SU-DHL-6 (cell line): ENCODE measurements at regions not wholly inside any gene's neighbourhood (a gene's known extent, or its start where the extent isn't known, plus 50 kb on each side); places are given as distances from the start of the nearest gene placed in this dataset.

Experiments used
- H2AFZ ChIP-seq: fragments of 200-600 bp; sonication (generic); 2 replicates; pipeline ENCODE4 v1.6.1; 2014; ENCODE audit warnings: low read depth, mild to moderate bottlenecking, moderate library complexity, mixed read lengths, antibody characterized with exemption, low read length; ENCODE audit not compliant: severe bottlenecking
- H3F3A ChIP-seq: fragments of 200-600 bp; shearing (Covaris generic); 2 replicates; pipeline ENCODE4 v1.6.0; 2016; ENCODE audit warnings: antibody characterized with exemption, mild to moderate bottlenecking; ENCODE audit not compliant: insufficient read depth
- H3K27ac ChIP-seq: fragments of 200-600 bp; sonication (generic); 2 replicates; pipeline ENCODE4 v1.5.1; 2016; ENCODE audit warnings: low read depth, mild to moderate bottlenecking, low read length, moderate library complexity, mixed read lengths
- H3K27me3 ChIP-seq: fragments of 200-600 bp; sonication (generic), shearing (Covaris generic); 2 replicates; pipeline ENCODE4 v1.6.0; 2014; ENCODE audit warnings: mild to moderate bottlenecking, low read length
- H3K36me3 ChIP-seq: fragments of 200-600 bp; sonication (generic); 2 replicates; pipeline ENCODE4 v1.6.1; 2014; ENCODE audit warnings: mild to moderate bottlenecking, low read length, mixed read lengths
- H3K4me2 ChIP-seq: fragments of 300-600, 200-600 bp; shearing (Covaris generic), sonication (generic); 2 replicates; pipeline ENCODE4 v1.6.0; 2014; ENCODE audit warnings: low read length, low read depth, mild to moderate bottlenecking; ENCODE audit not compliant: poor library complexity, severe bottlenecking
- H3K4me3 ChIP-seq: fragments of 200-600 bp; sonication (generic); 2 replicates; pipeline ENCODE4 v1.5.1; 2014; ENCODE audit warnings: antibody characterized with exemption, low read length, mild to moderate bottlenecking, mixed read lengths; ENCODE audit not compliant: insufficient read depth, poor library complexity, severe bottlenecking
- H3K79me2 ChIP-seq: fragments of 200-600 bp; sonication (generic); 2 replicates; pipeline ENCODE4 v1.6.1; 2014; ENCODE audit warnings: mild to moderate bottlenecking, low read length, moderate library complexity; ENCODE audit not compliant: insufficient read depth
- H3K9ac ChIP-seq: fragments of 200-600 bp; sonication (generic); 2 replicates; pipeline ENCODE4 v1.7.0; 2014; ENCODE audit warnings: mild to moderate bottlenecking, low read length
- H3K9me2 ChIP-seq: fragments of 200-600 bp; sonication (generic); replicated peaks from 2 replicates; pipeline ENCODE4 v1.6.1; 2014; ENCODE audit warnings: low read length; ENCODE audit not compliant: insufficient read depth
- H3K9me3 ChIP-seq: fragments of 200-600 bp; sonication (generic); 2 replicates; pipeline ENCODE4 v1.6.1; 2014; ENCODE audit warnings: low read length, mixed read lengths; ENCODE audit not compliant: insufficient read depth
- H4K20me1 ChIP-seq: fragments of 200-600 bp; sonication (generic); 2 replicates; pipeline ENCODE4 v1.6.1; 2014; ENCODE audit warnings: low read depth, mild to moderate bottlenecking, antibody characterized with exemption, low read length, moderate library complexity, mixed read lengths
- CTCF ChIP-seq: fragments of 200-600 bp; sonication (generic); IDR thresholded peaks from one replicate; pipeline ENCODE4 v1.5.1; 2017; ENCODE audit warnings: antibody characterized with exemption, mild to moderate bottlenecking, low read length, moderate library complexity; ENCODE audit not compliant: insufficient read depth, poor library complexity, severe bottlenecking
- EZH2phosphoT487 ChIP-seq: fragments of 200-600 bp; sonication (generic), shearing (Covaris generic); conservative IDR thresholded peaks from 2 replicates; pipeline ENCODE4 v1.6.1; 2018; ENCODE audit warnings: mild to moderate bottlenecking, antibody characterized with exemption, low read length, moderate library complexity, mixed read lengths

GRCh38 chr2:234256516-234256915, 206.0 kb downstream of the SPP2 start:
- Histone ChIP-seq H3K4me2 (no peak overlapping the region), H3K79me2 (no peaks in the 10 kb centered on the region), H3K36me3 (no peaks in the 10 kb centered on the region), H3F3A (no peaks in the 10 kb centered on the region), H3K9me2 (no peaks in the 10 kb centered on the region), H4K20me1 (no peaks in the 10 kb centered on the region), H3K9ac (no peak overlapping the region), H3K27me3 (no peaks in the 10 kb centered on the region), H3K4me3 (no peak overlapping the region), H3K9me3 (no peaks in the 10 kb centered on the region), H2AFZ (no peak overlapping the region), H3K27ac (no peak overlapping the region)
- no peak for TF ChIP-seq CTCF

DNA sequence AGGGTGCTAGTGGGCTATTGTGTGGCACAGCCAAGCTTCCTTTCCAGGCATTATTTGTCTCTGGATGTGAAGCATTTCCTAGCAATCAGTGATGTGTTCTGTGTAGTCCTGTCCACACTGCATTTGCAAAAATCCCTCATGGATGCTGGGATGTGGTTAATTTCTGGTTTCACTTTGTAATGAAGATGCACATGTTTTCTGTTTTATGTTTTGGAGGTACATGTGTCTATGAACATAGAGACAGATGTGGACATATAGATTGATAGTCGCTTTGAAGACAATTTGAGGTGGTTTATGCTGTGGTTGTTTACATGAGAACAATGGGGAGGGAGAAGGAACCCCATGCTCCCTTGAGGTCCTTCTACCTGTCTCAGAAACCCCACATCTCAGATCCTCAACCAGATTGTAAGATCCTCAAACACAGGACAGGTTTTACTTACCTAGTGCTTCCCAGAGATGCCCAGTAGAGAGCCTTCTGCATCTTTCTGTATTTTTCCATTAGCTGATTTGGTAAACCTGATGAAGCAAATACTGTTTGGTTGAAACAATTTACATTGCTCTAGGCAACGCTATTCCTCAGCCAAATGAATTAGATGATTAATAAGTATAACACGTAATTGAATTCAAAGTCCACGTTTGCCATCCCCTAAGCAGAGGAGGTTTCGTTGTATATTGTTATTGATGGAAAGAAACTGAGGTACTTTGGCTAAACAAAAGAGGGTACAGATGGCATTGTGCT, 204.4 kb downstream of the SPP2 start:
- no peaks in the 10 kb centered on the region for H3K9me2 ChIP-seq
- no peaks in the 10 kb centered on the region for H3K79me2 ChIP-seq
- H4K20me1 ChIP-seq = no peaks in the 10 kb centered on the region
- H3K9me3 ChIP-seq = no peaks in the 10 kb centered on the region
- H3F3A ChIP-seq = no peaks in the 10 kb centered on the region
- H2AFZ ChIP-seq = no peak overlapping the region
- H3K27me3 ChIP-seq = no peaks in the 10 kb centered on the region
- TF ChIP-seq EZH2phosphoT487 = no peak
- no peak for TF ChIP-seq CTCF
- H3K4me3 ChIP-seq = no peak overlapping the region
- H3K36me3 ChIP-seq = no peaks in the 10 kb centered on the region
- no peak overlapping the region for H3K27ac ChIP-seq
- no peak overlapping the region for H3K9ac ChIP-seq
- no peak overlapping the region for H3K4me2 ChIP-seq

DNA sequence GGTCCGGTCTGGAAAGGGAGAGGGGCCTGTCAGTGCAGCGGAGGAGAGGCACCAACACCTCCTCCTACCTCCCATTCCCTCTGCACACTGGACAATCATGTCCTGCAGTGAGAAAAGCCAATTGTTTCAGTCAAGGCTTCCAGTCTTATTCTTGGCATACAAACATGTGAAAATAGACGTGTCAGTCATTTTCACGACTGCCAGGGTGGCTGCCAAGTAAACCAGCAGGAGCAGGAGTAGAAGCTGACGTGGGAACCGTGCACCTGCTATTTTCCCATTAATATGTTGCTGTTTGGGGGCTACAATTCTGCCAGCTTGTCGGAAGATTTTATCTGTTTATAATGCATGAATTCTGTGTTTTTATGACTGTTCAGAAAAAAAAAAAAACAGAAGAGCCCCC, 202.3 kb downstream of the SPP2 start:
- TF ChIP-seq CTCF (no peak), EZH2phosphoT487 (no peak)
- no peak overlapping the region for H3K27ac ChIP-seq
- H3K9me2 ChIP-seq = no peaks in the 10 kb centered on the region
- no peak overlapping the region for H3K4me3 ChIP-seq
- no peaks in the 10 kb centered on the region for H3K27me3 ChIP-seq
- no peaks in the 10 kb centered on the region for H4K20me1 ChIP-seq
- no peaks in the 10 kb centered on the region for H3K36me3 ChIP-seq
- no peaks in the 10 kb centered on the region for H3K9me3 ChIP-seq
- no peak overlapping the region for H2AFZ ChIP-seq
- H3K4me2 ChIP-seq = no peak overlapping the region
- no peak overlapping the region for H3K9ac ChIP-seq
- H3K79me2 ChIP-seq = no peaks in the 10 kb centered on the region
- H3F3A ChIP-seq = no peaks in the 10 kb centered on the region
